ENCODE measurements at regions not wholly inside any gene's neighbourhood (a gene's known extent, or its start where the extent isn't known, plus 50 kb on each side); places are given as distances from the start of the nearest gene placed in this dataset.

- no peak for TF ChIP-seq CTCF (IDR thresholded peaks at IDR 0.05)
Measured at GRCh38 chr19:31146015-31146414, 203.2 kb downstream of the TSHZ3 start.

GRCh38 chr19:31145007-31145406, 204.2 kb downstream of the TSHZ3 start:
- no peak for TF ChIP-seq CTCF (IDR thresholded peaks at IDR 0.05)

GRCh38 chr19:31144075-31144870, 205.0 kb downstream of the TSHZ3 start:
- no peak for TF ChIP-seq CTCF (IDR thresholded peaks at IDR 0.05)

GRCh38 chr19:31141301-31141700, 207.9 kb downstream of the TSHZ3 start:
- TF ChIP-seq CTCF (IDR thresholded peaks at IDR 0.05): no peak

- TF ChIP-seq CTCF (IDR thresholded peaks at IDR 0.05): no peak
Measured at GRCh38 chr19:31140717-31141116, 208.5 kb downstream of the TSHZ3 start.

- TF ChIP-seq CTCF (IDR thresholded peaks at IDR 0.05): no peak
Measured at GRCh38 chr19:31139871-31140505, 209.2 kb downstream of the TSHZ3 start.

GRCh38 chr19:31138077-31138476, 211.2 kb downstream of the TSHZ3 start:
- TF ChIP-seq CTCF (IDR thresholded peaks at IDR 0.05): no peak
